Tibial nerve (tissue), 4 donors: ENCODE measurements at regions not wholly inside any gene's neighbourhood (a gene's known extent, or its start where the extent isn't known, plus 50 kb on each side); places are given as distances from the start of the nearest gene placed in this dataset.

Source experiments
- DNase-seq, 2 donors: peaks; one replicate each; pipeline ENCODE4 v3.0.0-alpha.2; 2019; ENCODE audit warnings: low spot score in 2 of 2
- H3K27ac ChIP-seq, 4 donors: fragments of 200-600 bp; sonication (generic) in 3 of 4; one replicate each; pipeline ENCODE4 v1.5.1; 2017 to 2019; ENCODE audit warnings: mild to moderate bottlenecking in 1 of 4
- H3K27me3 ChIP-seq, 2 donors: fragments of 200-600 bp; sonication (generic) in 1 of 2; one replicate each; pipeline versions ENCODE4 v1.5.1 to v1.6.0; 2017 to 2019
- H3K36me3 ChIP-seq, 3 donors: fragments of 200-600 bp; sonication (generic); one replicate each; pipeline ENCODE4 v1.5.1; 2018 to 2019
- H3K4me1 ChIP-seq, 4 donors: fragments of 200-600 bp; sonication (generic) in 3 of 4; one replicate each; pipeline ENCODE4 v1.5.1; 2017 to 2019
- H3K4me3 ChIP-seq, 4 donors: fragments of 200-600 bp; sonication (generic) in 3 of 4; one replicate each; pipeline ENCODE4 v1.5.1; 2017 to 2019; ENCODE audit warnings: mild to moderate bottlenecking in 1 of 4, moderate library complexity in 1 of 4
- H3K9me3 ChIP-seq, 4 donors: fragments of 200-600 bp; sonication (generic) in 3 of 4; one replicate each; pipeline ENCODE4 v1.5.1; 2017 to 2019
- EP300 ChIP-seq, 2 donors: sonication (generic); formaldehyde crosslinking; IDR thresholded peaks; one replicate each; pipeline ENCODE4 v1.6.1; 2017; ENCODE audit warnings: antibody characterized with exemption in 2 of 2, mild to moderate bottlenecking in 1 of 2
- POLR2A ChIP-seq, 2 donors: fragments of 450-650 bp; IDR thresholded peaks; one replicate each; pipeline ENCODE4 v1.6.1; 2017; ENCODE audit warnings: antibody characterized with exemption in 2 of 2, mild to moderate bottlenecking in 2 of 2, moderate library complexity in 2 of 2
- WGBS, 2 donors: methylation state at CpG; one replicate each; pipeline ENCODE4 v1.1.5; 2018; 5-methylcytosine and 5-hydroxymethylcytosine counted together
- TF ChIP-seq, protein P1 (sequence below), 5 experiments: fragments of 200-600 bp in 3 of 5; fragments of 450-650 bp in 2 of 5; sonication (generic) in 3 of 5; IDR thresholded peaks; one replicate each; pipeline ENCODE4 v1.5.1; 2016 to 2019; ENCODE audit warnings: antibody characterized with exemption in 5 of 5, mild to moderate bottlenecking in 3 of 5, moderate library complexity in 2 of 5

DNA sequence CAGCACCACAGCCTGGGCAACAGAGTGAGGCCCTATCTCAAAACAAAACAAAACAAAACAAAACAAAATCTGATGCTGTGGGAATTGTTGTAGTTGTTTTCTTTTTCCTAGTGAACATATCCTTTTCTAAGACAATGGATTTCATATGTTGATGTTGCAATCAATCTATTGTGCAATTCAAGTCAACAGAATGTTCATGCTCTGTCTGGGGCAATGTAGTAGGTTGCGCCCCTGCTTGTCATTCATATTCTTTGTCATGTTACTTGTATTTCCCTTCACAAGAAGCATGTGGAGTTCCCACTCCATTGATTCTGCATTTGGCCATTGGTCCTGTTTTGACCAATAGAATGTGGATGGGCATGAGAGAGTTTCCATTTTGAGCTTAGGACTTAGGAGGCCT lies 223.9 kb downstream of the DUSP10 start:
- Histone ChIP-seq H3K36me3 (no peaks in the 10 kb centered on the region), H3K4me3 (no peak overlapping the region), H3K27ac (no peak overlapping the region), H3K27me3 (no peaks in the 10 kb centered on the region), H3K9me3 (no peaks in the 10 kb centered on the region), H3K4me1 (no peaks in the 10 kb centered on the region)
- DNase-seq = no peak
- WGBS, 2 donors = 83 to 96% methylated on average over 1 of the region's 1 CpG
- TF ChIP-seq EP300 (IDR thresholded peaks at IDR 0.05) (peak in 1 of 2 donors; percentile 31), POLR2A (IDR thresholded peaks at IDR 0.05) (no peak)
- TF ChIP-seq, protein P1, sequence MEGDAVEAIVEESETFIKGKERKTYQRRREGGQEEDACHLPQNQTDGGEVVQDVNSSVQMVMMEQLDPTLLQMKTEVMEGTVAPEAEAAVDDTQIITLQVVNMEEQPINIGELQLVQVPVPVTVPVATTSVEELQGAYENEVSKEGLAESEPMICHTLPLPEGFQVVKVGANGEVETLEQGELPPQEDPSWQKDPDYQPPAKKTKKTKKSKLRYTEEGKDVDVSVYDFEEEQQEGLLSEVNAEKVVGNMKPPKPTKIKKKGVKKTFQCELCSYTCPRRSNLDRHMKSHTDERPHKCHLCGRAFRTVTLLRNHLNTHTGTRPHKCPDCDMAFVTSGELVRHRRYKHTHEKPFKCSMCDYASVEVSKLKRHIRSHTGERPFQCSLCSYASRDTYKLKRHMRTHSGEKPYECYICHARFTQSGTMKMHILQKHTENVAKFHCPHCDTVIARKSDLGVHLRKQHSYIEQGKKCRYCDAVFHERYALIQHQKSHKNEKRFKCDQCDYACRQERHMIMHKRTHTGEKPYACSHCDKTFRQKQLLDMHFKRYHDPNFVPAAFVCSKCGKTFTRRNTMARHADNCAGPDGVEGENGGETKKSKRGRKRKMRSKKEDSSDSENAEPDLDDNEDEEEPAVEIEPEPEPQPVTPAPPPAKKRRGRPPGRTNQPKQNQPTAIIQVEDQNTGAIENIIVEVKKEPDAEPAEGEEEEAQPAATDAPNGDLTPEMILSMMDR (IDR thresholded peaks at IDR 0.05) = no peak

DNA sequence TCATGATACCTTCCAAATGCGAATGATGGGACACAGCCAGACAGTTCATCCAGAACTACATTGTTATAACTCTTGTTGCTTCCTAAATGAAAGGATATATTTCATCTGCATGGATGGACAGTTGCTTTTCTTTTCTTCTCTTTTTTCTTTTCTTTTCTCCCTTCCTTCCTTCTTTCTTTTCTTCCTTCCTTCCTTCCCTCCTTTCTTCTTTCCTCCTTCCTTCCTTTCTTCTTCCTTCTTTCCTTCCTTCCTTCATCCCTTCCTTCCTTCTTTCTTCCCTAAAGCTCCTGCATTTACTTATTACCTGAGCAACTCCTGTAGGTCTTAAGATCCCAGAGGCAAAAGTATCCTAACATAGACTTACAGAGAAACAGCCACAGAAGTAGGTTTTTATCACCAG lies 221.6 kb downstream of the DUSP10 start:
- Histone ChIP-seq H3K27me3 (no peaks in the 10 kb centered on the region), H3K27ac (no peak overlapping the region), H3K36me3 (no peaks in the 10 kb centered on the region), H3K4me3 (no peak overlapping the region), H3K9me3 (no peaks in the 10 kb centered on the region), H3K4me1 (no peaks in the 10 kb centered on the region)
- 87 to 88% methylated on average over 1 of the region's 1 CpG for WGBS, 2 donors
- no peak for DNase-seq
- TF ChIP-seq POLR2A (IDR thresholded peaks at IDR 0.05) (no peak), EP300 (IDR thresholded peaks at IDR 0.05) (no peak)
- TF ChIP-seq, protein P1 (IDR thresholded peaks at IDR 0.05) = no peak

DNA sequence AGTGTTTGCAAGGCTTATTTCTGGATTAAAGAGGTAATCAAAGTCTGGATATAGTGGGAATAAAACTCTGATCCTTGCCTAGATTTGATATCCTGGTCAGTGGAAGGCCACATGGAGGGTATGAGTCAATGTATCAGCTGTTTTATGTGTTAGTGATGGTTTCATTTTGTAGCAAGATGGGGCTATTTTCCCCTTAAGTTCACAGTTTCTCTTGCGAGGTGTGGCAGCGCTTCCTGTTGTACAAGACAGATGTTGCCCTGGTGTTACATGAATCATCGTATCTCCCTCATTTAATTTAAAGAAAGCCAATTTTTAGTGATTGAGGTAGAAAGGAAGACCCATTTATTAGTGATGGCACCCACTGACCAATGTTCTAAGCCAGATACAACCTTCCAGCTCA lies 220.2 kb downstream of the DUSP10 start:
- no peaks in the 10 kb centered on the region for H3K36me3 ChIP-seq
- no peak for TF ChIP-seq POLR2A (IDR thresholded peaks at IDR 0.05)
- no peak for TF ChIP-seq EP300 (IDR thresholded peaks at IDR 0.05)
- TF ChIP-seq, protein P1 (IDR thresholded peaks at IDR 0.05) = no peak
- H3K9me3 ChIP-seq = no peaks in the 10 kb centered on the region
- H3K27me3 ChIP-seq = no peaks in the 10 kb centered on the region
- no peak overlapping the region for H3K4me3 ChIP-seq
- no peak overlapping the region for H3K27ac ChIP-seq
- no peak for DNase-seq
- H3K4me1 ChIP-seq = no peaks in the 10 kb centered on the region
- WGBS, 2 donors = 92 to 95% methylated on average over 3 of the region's 3 CpGs

DNA sequence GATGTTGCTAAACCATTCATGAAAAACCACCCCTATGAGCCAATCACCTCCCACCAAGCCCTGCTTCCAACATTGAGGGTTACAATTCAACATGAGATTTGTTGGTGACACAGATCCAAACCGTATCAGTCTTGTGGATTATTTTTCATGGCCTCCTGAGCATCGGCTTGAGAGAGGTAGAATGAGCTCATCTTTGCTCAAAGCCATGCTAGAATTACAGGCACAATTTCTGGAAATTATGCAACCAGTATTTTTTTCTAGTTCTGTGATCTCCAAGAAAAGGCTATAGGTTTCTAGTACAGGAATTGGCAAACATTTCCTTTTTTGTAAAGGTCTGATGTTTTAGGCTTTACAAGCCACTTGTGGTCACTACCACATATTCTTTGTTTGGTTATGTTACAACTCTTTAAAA lies 219.4 kb downstream of the DUSP10 start:
- DNase-seq = no peak
- no peak for TF ChIP-seq EP300 (IDR thresholded peaks at IDR 0.05)
- TF ChIP-seq, protein P1 (IDR thresholded peaks at IDR 0.05) = no peak
- no peak for TF ChIP-seq POLR2A (IDR thresholded peaks at IDR 0.05)
- H3K4me1 ChIP-seq = no peaks in the 10 kb centered on the region
- WGBS, 2 donors = 74 to 88% methylated on average over 2 of the region's 2 CpGs
- no peaks in the 10 kb centered on the region for H3K9me3 ChIP-seq
- H3K36me3 ChIP-seq = no peaks in the 10 kb centered on the region
- H3K27ac ChIP-seq = no peak overlapping the region
- H3K27me3 ChIP-seq = no peaks in the 10 kb centered on the region
- no peak overlapping the region for H3K4me3 ChIP-seq

DNA sequence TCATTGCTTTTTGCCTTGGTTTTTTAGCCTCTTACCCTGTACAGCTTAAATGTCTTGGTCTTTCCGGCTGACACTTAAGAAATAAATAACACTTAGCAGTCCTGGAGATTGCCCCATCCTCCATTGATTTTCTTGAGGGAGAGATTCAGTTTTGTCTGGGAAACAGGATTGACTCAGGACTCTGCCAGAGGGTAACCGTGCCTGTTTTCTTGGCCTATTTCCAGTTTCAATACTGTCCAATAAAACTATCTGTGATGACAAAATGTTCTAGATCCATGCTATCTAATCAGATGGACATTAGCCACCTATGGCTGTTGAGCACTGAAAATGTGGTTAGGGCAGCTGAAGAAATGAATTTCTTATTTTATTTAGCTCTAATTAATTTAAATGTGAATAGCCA lies 216.1 kb downstream of the DUSP10 start:
- DNase-seq = no peak
- Histone ChIP-seq H3K36me3 (no peaks in the 10 kb centered on the region), H3K9me3 (no peaks in the 10 kb centered on the region), H3K4me3 (no peak overlapping the region), H3K4me1 (no peaks in the 10 kb centered on the region), H3K27ac (no peak overlapping the region), H3K27me3 (no peaks in the 10 kb centered on the region)
- TF ChIP-seq, protein P1 (IDR thresholded peaks at IDR 0.05) = no peak
- TF ChIP-seq POLR2A (IDR thresholded peaks at IDR 0.05) (no peak), EP300 (IDR thresholded peaks at IDR 0.05) (no peak)
- 66 to 78% methylated on average over 2 of the region's 2 CpGs for WGBS, 2 donors
